Prostate gland (tissue), 2 donors: ENCODE measurements at regions not wholly inside any gene's neighbourhood (a gene's known extent, or its start where the extent isn't known, plus 50 kb on each side); places are given as distances from the start of the nearest gene placed in this dataset.

Experiments
- DNase-seq: peaks from one replicate; pipeline ENCODE4 v3.0.0-alpha.2; 2019; ENCODE audit warnings: low spot score
- H3K27ac ChIP-seq, 2 donors: fragments of 200-600 bp; sonication (generic); 2 replicates each; pipeline ENCODE4 v1.5.1; 2017 to 2019
- H3K27me3 ChIP-seq: fragments of 200-600 bp; sonication (generic); replicated peaks from 2 replicates; pipeline ENCODE4 v1.5.1; 2019; ENCODE audit not compliant: insufficient read depth
- H3K36me3 ChIP-seq, 2 donors: fragments of 200-600 bp; sonication (generic); 1 replicate in 1 of 2; 2 replicates in 1 of 2; pipeline versions ENCODE4 v1.5.1 to v1.8.1; 2017 to 2019
- H3K4me1 ChIP-seq: fragments of 200-600 bp; sonication (generic); replicated peaks from 2 replicates; pipeline ENCODE4 v1.5.1; 2019
- H3K4me3 ChIP-seq, 2 donors: fragments of 200-600 bp; sonication (generic); 2 replicates each; pipeline ENCODE4 v1.5.1; 2017 to 2019
- H3K9me3 ChIP-seq: fragments of 200-600 bp; sonication (generic); 2 replicates; pipeline ENCODE4 v1.5.1; 2017
- POLR2A ChIP-seq: fragments of 450-650 bp; IDR thresholded peaks from one replicate; pipeline ENCODE4 v1.6.1; 2016; ENCODE audit warnings: antibody characterized with exemption, mild to moderate bottlenecking
- POLR2AphosphoS5 ChIP-seq: sonication (generic); formaldehyde crosslinking; IDR thresholded peaks from one replicate; pipeline ENCODE4 v1.6.1; 2017; ENCODE audit warnings: antibody characterized with exemption
- WGBS: methylation state at CpG from one replicate; pipeline ENCODE4 v1.1.5; 2018; 5-methylcytosine and 5-hydroxymethylcytosine counted together
- intact Hi-C: fragments of 100-400 bp; cut with DNase I; formaldehyde crosslinking; loops from one replicate; pipeline ENCODE4 v1.14.2; 2022
- TF ChIP-seq, protein P1 (sequence below), 4 experiments: fragments of 200-600 bp in 2 of 4; fragments of 450-650 bp in 2 of 4; sonication (generic) in 2 of 4; IDR thresholded peaks; 1 replicate in 3 of 4; 2 replicates in 1 of 4; pipeline ENCODE4 v1.5.1; 2016 to 2019; ENCODE audit warnings: antibody characterized with exemption in 4 of 4, mild to moderate bottlenecking in 2 of 4, moderate library complexity in 2 of 4

DNA sequence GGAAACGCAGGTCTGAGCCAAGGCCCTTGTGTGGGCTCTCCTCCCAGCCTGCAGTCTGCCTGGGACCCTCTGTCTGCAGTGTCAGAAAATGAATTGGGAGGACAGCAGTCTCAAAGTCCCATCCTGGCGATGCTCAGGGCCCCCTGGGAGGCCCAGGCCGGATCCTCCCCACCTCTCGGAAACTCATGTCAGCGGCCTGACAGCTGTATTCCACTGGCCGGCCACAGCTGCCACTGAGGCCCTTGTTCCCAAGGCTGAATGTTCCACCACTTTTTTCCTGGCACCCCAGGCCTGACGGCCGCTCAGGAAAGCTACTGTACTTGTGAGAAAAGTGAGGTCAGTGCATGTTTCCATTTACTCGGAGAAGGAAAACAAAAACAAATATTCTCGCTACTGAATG, 180.0 kb downstream of the FGF18 start:
- no peak overlapping the region for H3K4me3 ChIP-seq
- H3K36me3 ChIP-seq: no peaks in the 10 kb centered on the region
- 61% methylated on average over 9 of the region's 10 CpGs for WGBS
- no peaks in the 10 kb centered on the region for H3K27me3 ChIP-seq
- H3K4me1 ChIP-seq: no peaks in the 10 kb centered on the region
- no peak for DNase-seq
- TF ChIP-seq POLR2A: no peak
- TF ChIP-seq, protein P1, sequence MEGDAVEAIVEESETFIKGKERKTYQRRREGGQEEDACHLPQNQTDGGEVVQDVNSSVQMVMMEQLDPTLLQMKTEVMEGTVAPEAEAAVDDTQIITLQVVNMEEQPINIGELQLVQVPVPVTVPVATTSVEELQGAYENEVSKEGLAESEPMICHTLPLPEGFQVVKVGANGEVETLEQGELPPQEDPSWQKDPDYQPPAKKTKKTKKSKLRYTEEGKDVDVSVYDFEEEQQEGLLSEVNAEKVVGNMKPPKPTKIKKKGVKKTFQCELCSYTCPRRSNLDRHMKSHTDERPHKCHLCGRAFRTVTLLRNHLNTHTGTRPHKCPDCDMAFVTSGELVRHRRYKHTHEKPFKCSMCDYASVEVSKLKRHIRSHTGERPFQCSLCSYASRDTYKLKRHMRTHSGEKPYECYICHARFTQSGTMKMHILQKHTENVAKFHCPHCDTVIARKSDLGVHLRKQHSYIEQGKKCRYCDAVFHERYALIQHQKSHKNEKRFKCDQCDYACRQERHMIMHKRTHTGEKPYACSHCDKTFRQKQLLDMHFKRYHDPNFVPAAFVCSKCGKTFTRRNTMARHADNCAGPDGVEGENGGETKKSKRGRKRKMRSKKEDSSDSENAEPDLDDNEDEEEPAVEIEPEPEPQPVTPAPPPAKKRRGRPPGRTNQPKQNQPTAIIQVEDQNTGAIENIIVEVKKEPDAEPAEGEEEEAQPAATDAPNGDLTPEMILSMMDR (IDR thresholded peaks at IDR 0.05): no peak
- TF ChIP-seq POLR2AphosphoS5: no peak
- no peak overlapping the region for H3K27ac ChIP-seq
- H3K9me3 ChIP-seq: no peaks in the 10 kb centered on the region
- intact Hi-C loops: loop anchor here (10.0 kb wide), 1 partner anchor 75 kb away; no protein-coding TSS in a partner anchor

DNA sequence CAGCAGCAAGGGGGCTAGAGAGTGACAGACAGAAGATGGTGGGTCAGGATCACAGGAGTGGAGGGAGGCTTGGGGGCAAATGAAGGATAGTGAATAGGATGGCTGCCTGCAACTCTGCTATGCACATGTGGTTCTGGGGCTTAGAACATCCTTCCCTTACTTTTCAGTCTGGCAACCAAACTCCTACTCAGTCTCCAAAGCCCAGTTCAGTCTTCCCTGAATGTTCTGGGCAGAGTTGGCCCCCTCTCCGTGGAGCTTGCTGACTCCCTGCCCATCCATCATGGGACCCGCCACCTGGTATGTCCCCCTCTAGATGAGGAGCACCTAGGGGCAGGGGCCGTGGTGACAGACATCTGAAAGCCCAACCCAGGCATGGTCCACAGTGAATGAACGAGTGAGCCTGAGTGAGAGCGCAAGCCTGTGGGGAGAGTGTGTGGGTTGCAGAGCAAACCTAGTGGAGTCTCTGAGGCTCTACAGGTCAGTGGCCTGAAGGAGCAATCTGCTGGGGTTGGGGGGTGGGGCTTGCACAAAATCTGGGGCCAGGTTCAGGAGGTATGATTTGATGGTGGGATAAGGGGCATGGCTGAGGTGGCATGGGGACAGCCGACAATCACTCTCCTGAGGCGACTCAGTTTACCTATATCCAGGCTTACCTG, 180.6 kb downstream of the FGF18 start:
- DNase-seq: no peak
- H3K27ac ChIP-seq: no peak overlapping the region
- TF ChIP-seq POLR2AphosphoS5 (no peak), POLR2A (no peak)
- H3K4me1 ChIP-seq: no peaks in the 10 kb centered on the region
- no peaks in the 10 kb centered on the region for H3K9me3 ChIP-seq
- 88% methylated on average over 7 of the region's 7 CpGs for WGBS
- H3K4me3 ChIP-seq: no peak overlapping the region
- intact Hi-C loops: loop anchor here (10.0 kb wide), 1 partner anchor 75 kb away; no protein-coding TSS in a partner anchor
- no peaks in the 10 kb centered on the region for H3K27me3 ChIP-seq
- no peaks in the 10 kb centered on the region for H3K36me3 ChIP-seq

DNA sequence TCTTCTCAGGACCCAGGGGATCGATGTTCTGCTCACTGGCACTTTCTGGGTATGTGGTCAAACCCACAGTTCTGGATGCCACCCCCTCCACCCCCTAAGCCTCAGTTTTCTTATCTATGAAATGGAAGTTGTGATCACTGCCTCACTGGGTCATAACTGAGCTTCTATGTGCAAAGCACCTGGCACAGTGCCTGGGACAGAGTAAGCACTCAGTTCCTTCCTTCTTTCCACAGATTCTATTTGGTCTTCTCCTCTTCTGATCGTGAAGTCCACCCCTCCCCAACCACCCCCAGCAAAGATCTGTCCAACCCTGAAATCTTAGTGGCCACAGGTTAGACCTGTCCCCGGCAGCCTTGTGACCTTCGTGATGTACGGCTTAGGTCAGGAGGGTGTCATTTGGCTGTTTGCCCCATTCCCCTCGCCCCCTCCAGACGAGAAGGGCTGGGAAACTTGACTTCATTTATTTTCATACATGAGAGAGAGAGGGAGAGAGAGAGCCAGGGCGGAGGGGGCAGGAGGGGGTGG, 181.4 kb downstream of the FGF18 start:
- TF ChIP-seq, protein P1 (IDR thresholded peaks at IDR 0.05): no peak
- TF ChIP-seq POLR2A: no peak
- TF ChIP-seq POLR2AphosphoS5: no peak
- Histone ChIP-seq H3K4me3 (no peak overlapping the region), H3K36me3 (no peaks in the 10 kb centered on the region), H3K9me3 (no peaks in the 10 kb centered on the region), H3K27ac (no peak overlapping the region), H3K4me1 (no peaks in the 10 kb centered on the region), H3K27me3 (no peaks in the 10 kb centered on the region)
- 17% methylated on average over 8 of the region's 8 CpGs for WGBS
- no peak for DNase-seq
- intact Hi-C loops: no loop called here

DNA sequence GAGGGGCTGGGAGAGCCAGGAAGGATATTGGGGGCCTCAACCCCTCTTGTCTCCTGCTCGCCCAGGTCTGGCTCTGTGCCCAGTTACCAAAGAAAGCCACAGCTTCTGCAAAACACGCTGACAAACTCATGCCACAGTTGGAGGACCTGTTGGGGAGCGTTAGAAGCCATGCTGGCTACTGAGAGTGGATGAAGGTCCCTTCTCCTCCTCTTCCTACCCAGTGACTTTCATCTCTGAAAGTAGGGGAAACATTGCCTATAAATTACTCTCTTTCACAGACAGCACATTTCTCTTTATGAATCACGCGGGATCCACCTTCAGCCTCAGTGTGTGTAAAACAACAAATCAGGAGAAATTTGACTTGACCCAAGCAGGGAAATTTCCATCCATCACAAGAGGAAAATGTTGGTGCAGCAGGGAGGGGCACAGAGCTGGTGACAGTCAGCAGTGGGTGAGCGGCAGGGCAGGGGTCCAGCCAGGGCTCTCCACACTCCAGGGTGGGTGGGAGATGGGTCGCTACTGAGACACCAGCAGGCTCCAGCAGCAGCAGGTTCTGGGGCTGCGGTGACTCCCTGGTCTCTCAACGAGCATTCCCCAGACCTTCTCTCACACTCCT, 181.9 kb downstream of the FGF18 start:
- TF ChIP-seq, protein P1 (IDR thresholded peaks at IDR 0.05): no peak
- no peak for TF ChIP-seq POLR2A
- no peak for TF ChIP-seq POLR2AphosphoS5
- 43% methylated on average over 9 of the region's 9 CpGs for WGBS
- no peaks in the 10 kb centered on the region for H3K4me1 ChIP-seq
- no peaks in the 10 kb centered on the region for H3K9me3 ChIP-seq
- intact Hi-C loops: no loop called here
- DNase-seq: no peak
- no peaks in the 10 kb centered on the region for H3K36me3 ChIP-seq
- no peak overlapping the region for H3K4me3 ChIP-seq
- H3K27me3 ChIP-seq: no peaks in the 10 kb centered on the region
- H3K27ac ChIP-seq: no peak overlapping the region

DNA sequence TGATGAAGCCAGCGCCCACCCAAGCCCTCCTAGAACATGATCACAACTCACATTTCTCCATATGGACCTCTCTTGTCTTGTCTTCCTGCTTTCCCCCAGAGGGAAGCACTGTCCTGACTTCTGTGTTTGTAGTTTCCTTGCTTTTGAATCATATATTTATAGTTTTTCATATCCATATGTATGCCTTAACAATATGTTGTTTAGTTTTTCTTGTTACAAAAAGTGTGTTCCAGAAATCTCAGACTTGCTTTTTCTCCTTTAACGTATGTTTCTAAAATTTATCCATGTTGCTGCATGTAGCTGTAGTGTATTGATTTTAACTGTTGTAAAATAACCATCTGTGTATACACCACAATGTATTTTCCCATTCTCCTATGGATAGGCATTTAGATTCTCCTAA, 182.0 kb upstream of the SMIM23 start:
- no peaks in the 10 kb centered on the region for H3K9me3 ChIP-seq
- no peaks in the 10 kb centered on the region for H3K36me3 ChIP-seq
- no peaks in the 10 kb centered on the region for H3K4me1 ChIP-seq
- TF ChIP-seq, protein P1 (IDR thresholded peaks at IDR 0.05): no peak
- no peak for TF ChIP-seq POLR2A
- no peak for TF ChIP-seq POLR2AphosphoS5
- WGBS: 88% methylated on average over 2 of the region's 2 CpGs
- no peak for DNase-seq
- no peak overlapping the region for H3K27ac ChIP-seq
- no peaks in the 10 kb centered on the region for H3K27me3 ChIP-seq
- no peak overlapping the region for H3K4me3 ChIP-seq
- intact Hi-C loops: no loop called here
